ENCODE measurements at regions not wholly inside any gene's neighbourhood (a gene's known extent, or its start where the extent isn't known, plus 50 kb on each side); places are given as distances from the start of the nearest gene placed in this dataset.

DNA sequence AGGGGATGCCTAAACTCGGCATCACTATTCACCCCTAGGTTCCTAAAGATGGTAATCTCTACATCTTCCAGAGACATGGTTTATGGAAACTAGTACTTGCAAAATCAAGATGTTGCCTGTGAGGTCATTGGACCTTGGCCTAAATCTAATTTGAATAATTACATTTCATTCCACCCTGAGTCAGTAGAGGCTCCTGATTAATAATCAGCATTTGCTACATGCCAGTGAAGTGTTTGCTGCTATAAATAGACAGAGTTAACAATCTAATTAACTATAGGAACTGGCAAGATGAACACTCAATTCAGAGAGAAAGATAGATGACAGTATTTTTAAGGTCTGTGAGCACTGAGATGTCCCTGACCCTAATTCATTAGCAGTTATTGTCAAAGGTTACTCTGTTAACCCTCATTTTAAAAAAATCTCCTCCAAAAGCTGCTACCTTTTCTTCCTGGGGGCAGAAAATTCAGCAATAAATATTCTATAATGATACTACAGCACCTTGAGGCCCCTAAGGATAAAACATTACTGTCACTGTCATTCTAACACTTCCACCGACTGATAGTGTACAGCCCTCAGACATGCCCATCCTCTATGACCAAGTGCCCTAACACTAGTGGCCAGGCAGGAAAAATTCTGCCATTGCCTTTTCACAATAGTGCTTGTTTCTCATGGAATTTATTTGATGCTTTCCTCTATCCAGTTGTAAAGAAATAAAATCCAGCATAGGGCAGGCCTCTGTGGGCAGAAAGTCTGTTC, 65.7 kb upstream of the CCDC196 start:
- no peak for DNase-seq (ENCODE audit: low read depth)

DNA sequence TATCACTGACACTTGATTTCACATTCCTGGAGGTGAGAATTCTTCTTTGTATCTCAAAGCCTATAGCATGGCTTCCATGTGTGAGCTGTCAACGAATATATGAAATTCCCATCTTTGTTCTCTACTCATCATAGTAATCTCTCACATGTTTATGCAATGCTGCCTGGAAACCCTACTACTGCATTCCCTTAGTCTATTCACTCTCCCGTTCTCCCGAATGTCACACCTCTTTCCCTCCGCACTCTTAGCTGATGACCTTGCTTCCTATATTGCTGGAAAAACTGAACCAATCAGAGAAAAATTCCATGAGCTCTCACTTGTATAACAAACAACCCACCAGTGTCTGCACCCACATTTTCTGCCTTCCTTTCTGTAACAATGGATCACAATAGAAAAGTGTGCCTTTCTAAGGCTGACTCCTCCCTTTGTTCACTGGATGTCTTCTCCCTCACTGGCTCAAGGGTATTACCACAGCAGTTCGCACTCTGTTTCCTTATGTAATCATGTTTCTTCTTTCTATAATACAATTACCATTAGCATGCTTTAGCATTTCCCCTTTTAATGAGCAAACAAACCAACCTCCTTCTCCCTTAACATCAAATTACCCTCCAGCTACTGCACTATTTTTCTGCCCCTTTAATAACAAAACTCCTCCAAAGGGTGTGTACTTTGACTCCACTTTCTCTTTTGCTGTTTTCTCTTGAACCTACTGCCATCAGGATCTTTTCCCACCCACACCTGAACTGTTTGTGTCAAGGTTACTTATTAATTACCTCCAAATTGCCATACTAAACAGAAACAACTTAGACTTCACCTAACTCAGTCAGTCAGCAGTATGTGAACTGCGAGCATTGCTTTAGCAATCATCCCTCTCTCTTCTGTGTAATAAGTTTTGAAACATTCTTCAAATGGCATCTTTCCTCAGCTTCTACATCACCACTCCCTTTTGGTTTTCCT, 63.9 kb upstream of the CCDC196 start:
- no peak for DNase-seq (ENCODE audit: low read depth)

DNA sequence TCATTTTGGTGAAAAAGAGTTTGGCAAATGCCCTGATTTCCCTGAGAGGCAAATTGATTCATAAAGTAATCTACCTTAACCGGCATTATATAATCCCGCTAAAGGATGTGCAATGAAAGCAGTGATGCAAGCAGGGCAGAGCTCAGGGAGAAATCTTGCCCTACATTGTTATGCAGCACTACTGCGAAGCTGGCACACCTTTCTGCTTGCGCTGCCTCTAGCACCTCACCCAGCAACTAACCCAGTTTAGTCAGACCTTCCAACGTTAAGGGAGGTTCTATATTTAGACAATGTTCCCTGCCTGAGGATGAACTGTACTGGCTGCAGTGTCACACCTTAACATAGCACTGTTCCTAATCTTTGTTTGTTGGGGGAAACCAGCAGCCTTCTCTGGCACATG, 60.8 kb upstream of the CCDC196 start:
- DNase-seq (ENCODE audit: low read depth): no peak

DNA sequence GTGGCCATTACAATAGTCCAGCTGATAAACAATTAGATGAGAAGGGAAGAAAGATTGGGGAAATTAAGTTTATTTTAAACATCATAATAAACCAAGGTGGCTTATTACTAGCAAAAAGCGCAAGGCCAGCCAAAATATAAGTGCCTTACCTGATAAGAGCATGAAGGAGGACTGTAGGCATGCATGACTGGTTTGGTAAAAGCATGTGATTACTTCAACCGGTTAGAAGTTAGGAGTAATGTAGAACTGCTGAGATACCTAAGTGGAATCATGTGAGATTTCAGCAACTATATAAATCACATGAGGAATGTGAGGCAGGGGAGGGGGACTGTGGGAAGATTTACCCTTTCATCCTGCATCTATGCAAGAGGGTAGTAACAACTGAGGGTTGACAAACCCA, 59.7 kb upstream of the CCDC196 start:
- no peak for DNase-seq (ENCODE audit: low read depth)

DNA sequence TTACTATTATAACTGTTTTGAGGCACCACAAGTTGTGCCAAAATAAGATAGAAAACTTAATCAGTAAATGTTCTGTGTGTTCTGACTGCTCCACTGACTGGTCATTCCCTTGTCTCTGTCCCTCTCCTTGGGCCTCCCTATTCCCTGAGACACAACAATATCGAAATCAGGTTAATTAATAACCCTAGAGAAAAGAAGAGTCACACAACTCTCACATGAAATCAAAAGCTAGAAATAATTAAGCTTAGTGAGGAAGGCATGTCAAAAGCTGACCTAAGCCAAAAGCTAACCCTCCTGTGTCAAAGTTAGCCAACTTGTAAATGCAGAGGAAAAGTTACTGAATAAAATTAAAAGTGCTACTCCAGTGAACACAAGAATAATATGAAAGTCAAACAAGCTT, 53.8 kb upstream of the CCDC196 start:
- DNase-seq (ENCODE audit: low read depth): no peak

DNA sequence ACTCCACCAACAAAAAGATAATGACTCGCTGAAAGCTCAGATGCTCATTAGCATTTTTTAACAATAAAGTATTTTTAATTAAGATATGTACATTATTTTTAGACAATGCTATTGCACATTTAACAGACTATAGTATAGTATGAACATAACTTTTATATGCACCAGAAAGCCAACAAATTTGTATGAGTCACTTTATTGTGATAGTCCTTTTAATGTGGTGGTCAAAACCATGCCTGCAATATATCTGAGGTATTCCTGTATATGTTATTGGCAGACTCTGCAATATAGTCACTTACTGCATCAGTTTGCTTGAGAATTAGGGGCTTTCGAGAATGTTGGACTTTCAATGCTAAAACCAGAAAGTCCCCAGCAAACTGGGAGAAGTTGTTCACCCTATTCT, 51.7 kb upstream of the CCDC196 start:
- DNase-seq (ENCODE audit: low read depth): no peak

DNA sequence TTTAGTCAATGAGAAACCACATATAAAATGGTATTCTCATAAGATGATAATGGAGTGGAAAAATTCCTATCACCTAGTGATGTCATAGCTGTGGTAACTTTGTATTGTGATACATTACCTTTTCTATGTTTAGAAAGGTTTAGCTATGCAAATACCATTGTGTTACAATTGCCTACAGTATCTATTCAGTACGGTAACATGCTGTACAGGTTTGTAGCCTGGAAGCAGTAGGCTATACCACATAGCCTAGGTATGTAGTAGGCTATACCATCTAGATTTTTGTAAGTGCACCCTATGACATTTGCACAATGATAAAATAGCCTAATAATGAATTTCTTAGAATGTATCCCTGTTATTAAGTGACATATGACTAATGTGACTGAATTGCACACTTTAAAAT, 50.5 kb upstream of the CCDC196 start:
- no peak for DNase-seq (ENCODE audit: low read depth)
